ENCODE measurements at regions not wholly inside any gene's neighbourhood (a gene's known extent, or its start where the extent isn't known, plus 50 kb on each side); places are given as distances from the start of the nearest gene placed in this dataset.

GRCh38 chr11:97567801-97568200 is 1178.0 kb downstream of the JRKL start:
- TF ChIP-seq POLR2A (IDR thresholded peaks at IDR 0.05) (no peak), CTCF (IDR thresholded peaks at IDR 0.05 in 4 of 5, conservative IDR thresholded peaks at IDR 0.05 in 1 of 5) (no peak)

All from gastrocnemius medialis (tissue), 4 donors.